ENCODE measurements at regions not wholly inside any gene's neighbourhood (a gene's known extent, or its start where the extent isn't known, plus 50 kb on each side); places are given as distances from the start of the nearest gene placed in this dataset.

DNA sequence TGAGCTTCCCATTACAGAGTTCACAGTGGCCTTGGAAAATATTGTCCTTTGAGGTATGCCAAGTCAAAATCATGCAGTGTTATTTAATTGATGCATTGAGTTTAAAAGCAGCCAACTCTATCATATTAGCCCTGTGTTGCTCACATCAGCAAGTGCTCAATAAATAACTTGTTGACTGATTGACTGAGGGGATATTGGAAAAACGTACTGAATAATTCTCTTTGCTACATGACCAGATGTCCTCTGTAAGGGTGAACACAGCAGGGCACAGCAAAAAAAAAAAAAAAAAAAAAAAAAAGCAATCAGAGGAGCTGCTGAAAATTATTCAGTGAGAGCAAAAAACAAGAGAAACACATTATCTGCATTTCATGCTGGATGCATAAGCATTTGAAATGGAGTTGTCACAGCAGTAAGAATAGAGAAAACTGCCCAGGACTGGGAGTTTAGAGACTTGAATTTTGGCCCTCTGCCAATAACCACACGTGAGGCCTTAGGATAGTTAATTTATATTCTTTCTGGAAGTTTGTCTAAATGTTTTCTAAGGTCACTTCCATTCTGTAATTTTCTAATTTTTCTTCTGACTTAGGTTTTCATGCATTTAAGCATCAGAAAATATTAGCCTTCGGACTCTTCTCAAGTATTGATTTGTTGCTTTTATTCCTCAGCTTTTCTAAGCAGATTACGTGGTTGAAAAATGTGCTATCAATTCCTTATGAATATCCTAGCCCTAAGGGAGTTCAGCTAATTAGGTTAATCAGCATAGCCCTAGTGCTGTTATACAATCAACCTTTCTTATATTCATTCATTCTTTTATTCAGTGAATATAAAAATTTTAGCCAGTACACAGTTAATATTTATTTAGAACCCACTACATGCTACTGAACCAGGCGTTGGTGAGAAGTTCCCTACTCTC is 246.8 kb upstream of the STXBP5 start:
- TF ChIP-seq, protein P1, sequence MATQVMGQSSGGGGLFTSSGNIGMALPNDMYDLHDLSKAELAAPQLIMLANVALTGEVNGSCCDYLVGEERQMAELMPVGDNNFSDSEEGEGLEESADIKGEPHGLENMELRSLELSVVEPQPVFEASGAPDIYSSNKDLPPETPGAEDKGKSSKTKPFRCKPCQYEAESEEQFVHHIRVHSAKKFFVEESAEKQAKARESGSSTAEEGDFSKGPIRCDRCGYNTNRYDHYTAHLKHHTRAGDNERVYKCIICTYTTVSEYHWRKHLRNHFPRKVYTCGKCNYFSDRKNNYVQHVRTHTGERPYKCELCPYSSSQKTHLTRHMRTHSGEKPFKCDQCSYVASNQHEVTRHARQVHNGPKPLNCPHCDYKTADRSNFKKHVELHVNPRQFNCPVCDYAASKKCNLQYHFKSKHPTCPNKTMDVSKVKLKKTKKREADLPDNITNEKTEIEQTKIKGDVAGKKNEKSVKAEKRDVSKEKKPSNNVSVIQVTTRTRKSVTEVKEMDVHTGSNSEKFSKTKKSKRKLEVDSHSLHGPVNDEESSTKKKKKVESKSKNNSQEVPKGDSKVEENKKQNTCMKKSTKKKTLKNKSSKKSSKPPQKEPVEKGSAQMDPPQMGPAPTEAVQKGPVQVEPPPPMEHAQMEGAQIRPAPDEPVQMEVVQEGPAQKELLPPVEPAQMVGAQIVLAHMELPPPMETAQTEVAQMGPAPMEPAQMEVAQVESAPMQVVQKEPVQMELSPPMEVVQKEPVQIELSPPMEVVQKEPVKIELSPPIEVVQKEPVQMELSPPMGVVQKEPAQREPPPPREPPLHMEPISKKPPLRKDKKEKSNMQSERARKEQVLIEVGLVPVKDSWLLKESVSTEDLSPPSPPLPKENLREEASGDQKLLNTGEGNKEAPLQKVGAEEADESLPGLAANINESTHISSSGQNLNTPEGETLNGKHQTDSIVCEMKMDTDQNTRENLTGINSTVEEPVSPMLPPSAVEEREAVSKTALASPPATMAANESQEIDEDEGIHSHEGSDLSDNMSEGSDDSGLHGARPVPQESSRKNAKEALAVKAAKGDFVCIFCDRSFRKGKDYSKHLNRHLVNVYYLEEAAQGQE (IDR thresholded peaks at IDR 0.05), result no peak
- TF ChIP-seq FOXA1 (IDR thresholded peaks at IDR 0.05) (no peak), RAD21 (IDR thresholded peaks at IDR 0.05) (no peak), SP1 (IDR thresholded peaks at IDR 0.05) (no peak)
- TF ChIP-seq, protein P2, sequence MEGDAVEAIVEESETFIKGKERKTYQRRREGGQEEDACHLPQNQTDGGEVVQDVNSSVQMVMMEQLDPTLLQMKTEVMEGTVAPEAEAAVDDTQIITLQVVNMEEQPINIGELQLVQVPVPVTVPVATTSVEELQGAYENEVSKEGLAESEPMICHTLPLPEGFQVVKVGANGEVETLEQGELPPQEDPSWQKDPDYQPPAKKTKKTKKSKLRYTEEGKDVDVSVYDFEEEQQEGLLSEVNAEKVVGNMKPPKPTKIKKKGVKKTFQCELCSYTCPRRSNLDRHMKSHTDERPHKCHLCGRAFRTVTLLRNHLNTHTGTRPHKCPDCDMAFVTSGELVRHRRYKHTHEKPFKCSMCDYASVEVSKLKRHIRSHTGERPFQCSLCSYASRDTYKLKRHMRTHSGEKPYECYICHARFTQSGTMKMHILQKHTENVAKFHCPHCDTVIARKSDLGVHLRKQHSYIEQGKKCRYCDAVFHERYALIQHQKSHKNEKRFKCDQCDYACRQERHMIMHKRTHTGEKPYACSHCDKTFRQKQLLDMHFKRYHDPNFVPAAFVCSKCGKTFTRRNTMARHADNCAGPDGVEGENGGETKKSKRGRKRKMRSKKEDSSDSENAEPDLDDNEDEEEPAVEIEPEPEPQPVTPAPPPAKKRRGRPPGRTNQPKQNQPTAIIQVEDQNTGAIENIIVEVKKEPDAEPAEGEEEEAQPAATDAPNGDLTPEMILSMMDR (IDR thresholded peaks at IDR 0.05; ENCODE audit: low read depth, low read length, missing input control), result no peak
- TF ChIP-seq, protein P3, sequence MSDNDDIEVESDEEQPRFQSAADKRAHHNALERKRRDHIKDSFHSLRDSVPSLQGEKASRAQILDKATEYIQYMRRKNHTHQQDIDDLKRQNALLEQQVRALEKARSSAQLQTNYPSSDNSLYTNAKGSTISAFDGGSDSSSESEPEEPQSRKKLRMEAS (IDR thresholded peaks at IDR 0.05), result no peak
- TF ChIP-seq, protein P4, sequence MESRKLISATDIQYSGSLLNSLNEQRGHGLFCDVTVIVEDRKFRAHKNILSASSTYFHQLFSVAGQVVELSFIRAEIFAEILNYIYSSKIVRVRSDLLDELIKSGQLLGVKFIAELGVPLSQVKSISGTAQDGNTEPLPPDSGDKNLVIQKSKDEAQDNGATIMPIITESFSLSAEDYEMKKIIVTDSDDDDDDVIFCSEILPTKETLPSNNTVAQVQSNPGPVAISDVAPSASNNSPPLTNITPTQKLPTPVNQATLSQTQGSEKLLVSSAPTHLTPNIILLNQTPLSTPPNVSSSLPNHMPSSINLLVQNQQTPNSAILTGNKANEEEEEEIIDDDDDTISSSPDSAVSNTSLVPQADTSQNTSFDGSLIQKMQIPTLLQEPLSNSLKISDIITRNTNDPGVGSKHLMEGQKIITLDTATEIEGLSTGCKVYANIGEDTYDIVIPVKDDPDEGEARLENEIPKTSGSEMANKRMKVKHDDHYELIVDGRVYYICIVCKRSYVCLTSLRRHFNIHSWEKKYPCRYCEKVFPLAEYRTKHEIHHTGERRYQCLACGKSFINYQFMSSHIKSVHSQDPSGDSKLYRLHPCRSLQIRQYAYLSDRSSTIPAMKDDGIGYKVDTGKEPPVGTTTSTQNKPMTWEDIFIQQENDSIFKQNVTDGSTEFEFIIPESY (IDR thresholded peaks at IDR 0.05), result no peak
